ENCODE measurements at regions not wholly inside any gene's neighbourhood (a gene's known extent, or its start where the extent isn't known, plus 50 kb on each side); places are given as distances from the start of the nearest gene placed in this dataset.

GRCh38 chr20:6611911-6612605, 155.4 kb upstream of the BMP2 start:
- CTCF ChIA-PET, result no interaction called here
- DNase-seq (ENCODE audit: low read depth, low spot score) (no peak), ATAC-seq (no peak)
- intact Hi-C loops (cut with micrococcal nuclease; ENCODE audit: unreplicated experiment), result no loop called here
- no peak overlapping the region for H3K27ac ChIP-seq (ENCODE audit: low read length)
- TF ChIP-seq TCF7L2 (IDR thresholded peaks at IDR 0.05; ENCODE audit: low read depth, low read length) (no peak), CTCF (IDR thresholded peaks at IDR 0.05) (no peak), POLR2AphosphoS5 (IDR thresholded peaks at IDR 0.05; ENCODE audit: low read depth, low read length) (no peak), SIN3A (IDR thresholded peaks at IDR 0.05; ENCODE audit: borderline replicate concordance, insufficient read depth, low read depth, low read length) (no peak)
- TF ChIP-seq, protein P1, sequence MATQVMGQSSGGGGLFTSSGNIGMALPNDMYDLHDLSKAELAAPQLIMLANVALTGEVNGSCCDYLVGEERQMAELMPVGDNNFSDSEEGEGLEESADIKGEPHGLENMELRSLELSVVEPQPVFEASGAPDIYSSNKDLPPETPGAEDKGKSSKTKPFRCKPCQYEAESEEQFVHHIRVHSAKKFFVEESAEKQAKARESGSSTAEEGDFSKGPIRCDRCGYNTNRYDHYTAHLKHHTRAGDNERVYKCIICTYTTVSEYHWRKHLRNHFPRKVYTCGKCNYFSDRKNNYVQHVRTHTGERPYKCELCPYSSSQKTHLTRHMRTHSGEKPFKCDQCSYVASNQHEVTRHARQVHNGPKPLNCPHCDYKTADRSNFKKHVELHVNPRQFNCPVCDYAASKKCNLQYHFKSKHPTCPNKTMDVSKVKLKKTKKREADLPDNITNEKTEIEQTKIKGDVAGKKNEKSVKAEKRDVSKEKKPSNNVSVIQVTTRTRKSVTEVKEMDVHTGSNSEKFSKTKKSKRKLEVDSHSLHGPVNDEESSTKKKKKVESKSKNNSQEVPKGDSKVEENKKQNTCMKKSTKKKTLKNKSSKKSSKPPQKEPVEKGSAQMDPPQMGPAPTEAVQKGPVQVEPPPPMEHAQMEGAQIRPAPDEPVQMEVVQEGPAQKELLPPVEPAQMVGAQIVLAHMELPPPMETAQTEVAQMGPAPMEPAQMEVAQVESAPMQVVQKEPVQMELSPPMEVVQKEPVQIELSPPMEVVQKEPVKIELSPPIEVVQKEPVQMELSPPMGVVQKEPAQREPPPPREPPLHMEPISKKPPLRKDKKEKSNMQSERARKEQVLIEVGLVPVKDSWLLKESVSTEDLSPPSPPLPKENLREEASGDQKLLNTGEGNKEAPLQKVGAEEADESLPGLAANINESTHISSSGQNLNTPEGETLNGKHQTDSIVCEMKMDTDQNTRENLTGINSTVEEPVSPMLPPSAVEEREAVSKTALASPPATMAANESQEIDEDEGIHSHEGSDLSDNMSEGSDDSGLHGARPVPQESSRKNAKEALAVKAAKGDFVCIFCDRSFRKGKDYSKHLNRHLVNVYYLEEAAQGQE (IDR thresholded peaks at IDR 0.05; ENCODE audit: insufficient read depth in 1 of 2, low read depth in 2 of 2, low read length in 1 of 2), result no peak
- POLR2A ChIA-PET, result interaction anchor here (0.6 kb wide), 1 partner anchor 213 kb away, joined by 6 read pairs; no protein-coding TSS in a partner anchor
- in situ Hi-C loops (cut with HindIII; ENCODE audit: low pct_unique_long_range_greater_than_20kb, low sequenced_read_pairs), result no loop called here
- BruUV-seq (replicated peaks), result no TSS peak
- H3K9me3 ChIP-seq (ENCODE audit: control insufficient read depth, insufficient read depth, low read depth, low read length), result no peaks in the 10 kb centered on the region
- H3K27me3 ChIP-seq (ENCODE audit: control insufficient read depth, insufficient read depth, low read length), result no peaks in the 10 kb centered on the region
- H3K4me3 ChIP-seq (ENCODE audit: low read depth in 2 of 2, low read length in 2 of 2), result no peak overlapping the region
- no peaks in the 10 kb centered on the region for H3K36me3 ChIP-seq (ENCODE audit: control insufficient read depth, insufficient read depth, low read length)
- H3K4me1 ChIP-seq (ENCODE audit: control insufficient read depth, insufficient read depth, low read length), result no peaks in the 10 kb centered on the region

GRCh38 chr20:6606651-6607050, 160.8 kb upstream of the BMP2 start:
- H3K27ac ChIP-seq (ENCODE audit: low read length), result no peak overlapping the region
- TF ChIP-seq POLR2AphosphoS5 (IDR thresholded peaks at IDR 0.05; ENCODE audit: low read depth, low read length) (no peak), SIN3A (IDR thresholded peaks at IDR 0.05; ENCODE audit: borderline replicate concordance, insufficient read depth, low read depth, low read length) (no peak), TCF7L2 (IDR thresholded peaks at IDR 0.05; ENCODE audit: low read depth, low read length) (no peak), CTCF (IDR thresholded peaks at IDR 0.05) (no peak)
- TF ChIP-seq, protein P1 (IDR thresholded peaks at IDR 0.05; ENCODE audit: insufficient read depth in 1 of 2, low read depth in 2 of 2, low read length in 1 of 2), result no peak
- no peak overlapping the region for H3K4me3 ChIP-seq (ENCODE audit: low read depth in 2 of 2, low read length in 2 of 2)
- H3K27me3 ChIP-seq (ENCODE audit: control insufficient read depth, insufficient read depth, low read length), result no peaks in the 10 kb centered on the region
- POLR2A ChIA-PET, result no interaction called here
- H3K4me1 ChIP-seq (ENCODE audit: control insufficient read depth, insufficient read depth, low read length), result no peaks in the 10 kb centered on the region
- no peak for DNase-seq (ENCODE audit: low read depth, low spot score)
- no peaks in the 10 kb centered on the region for H3K36me3 ChIP-seq (ENCODE audit: control insufficient read depth, insufficient read depth, low read length)
- in situ Hi-C loops (cut with HindIII; ENCODE audit: low pct_unique_long_range_greater_than_20kb, low sequenced_read_pairs), result no loop called here
- BruUV-seq (replicated peaks), result no TSS peak
- CTCF ChIA-PET, result no interaction called here
- no peak for ATAC-seq
- H3K9me3 ChIP-seq (ENCODE audit: control insufficient read depth, insufficient read depth, low read depth, low read length), result no peaks in the 10 kb centered on the region
- intact Hi-C loops (cut with micrococcal nuclease; ENCODE audit: unreplicated experiment), result no loop called here
